ENCODE measurements at regions not wholly inside any gene's neighbourhood (a gene's known extent, or its start where the extent isn't known, plus 50 kb on each side); places are given as distances from the start of the nearest gene placed in this dataset.

DNA sequence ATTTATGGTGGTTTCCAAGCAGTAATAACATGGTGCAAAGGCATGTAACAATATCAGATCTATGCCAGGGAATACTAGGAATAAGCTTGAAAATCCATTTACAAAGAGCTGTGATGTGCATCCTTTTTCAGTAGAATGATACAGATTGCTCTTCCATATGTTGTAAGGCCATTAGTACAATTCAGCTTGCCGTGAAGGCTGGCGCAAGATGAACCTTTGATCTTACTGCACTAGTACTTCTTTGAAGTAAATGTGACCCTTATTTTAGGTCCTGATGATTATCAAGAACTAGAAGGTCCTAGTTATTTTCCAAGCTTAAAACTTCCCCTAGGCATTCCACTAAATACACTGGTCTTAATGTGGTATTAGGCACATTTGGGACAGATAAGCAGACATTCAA lies 210.1 kb upstream of the CD96 start:
- Histone ChIP-seq H3K9me3 (no peaks in the 10 kb centered on the region), H3K27ac (no peak overlapping the region), H3K27me3 (no peaks in the 10 kb centered on the region), H3K36me3 (no peaks in the 10 kb centered on the region), H3K4me1 (no peaks in the 10 kb centered on the region), H3K4me3 (no peak overlapping the region)
- TF ChIP-seq POLR2A (IDR thresholded peaks at IDR 0.05) (no peak), CTCF (IDR thresholded peaks at IDR 0.05) (no peak), POLR2AphosphoS5 (IDR thresholded peaks at IDR 0.05) (no peak), EP300 (IDR thresholded peaks at IDR 0.05) (no peak)
- 71 to 83% methylated on average over 2 of the region's 2 CpGs for WGBS, 2 donors (ENCODE audit: low coverage in 1 of 2)
- ATAC-seq, result no peak

GRCh38 chr3:111332488-111333080 lies 209.4 kb upstream of the CD96 start:
- no peaks in the 10 kb centered on the region for H3K36me3 ChIP-seq
- TF ChIP-seq POLR2A (IDR thresholded peaks at IDR 0.05) (no peak), CTCF (IDR thresholded peaks at IDR 0.05) (no peak), EP300 (IDR thresholded peaks at IDR 0.05) (no peak), POLR2AphosphoS5 (IDR thresholded peaks at IDR 0.05) (no peak)
- 94 to 96% methylated on average over 3 of the region's 3 CpGs for WGBS, 2 donors (ENCODE audit: low coverage in 1 of 2)
- ATAC-seq, result no peak
- no peak overlapping the region for H3K4me3 ChIP-seq
- no peaks in the 10 kb centered on the region for H3K4me1 ChIP-seq
- no peak overlapping the region for H3K27ac ChIP-seq
- H3K27me3 ChIP-seq, result no peaks in the 10 kb centered on the region
- H3K9me3 ChIP-seq, result no peaks in the 10 kb centered on the region

DNA sequence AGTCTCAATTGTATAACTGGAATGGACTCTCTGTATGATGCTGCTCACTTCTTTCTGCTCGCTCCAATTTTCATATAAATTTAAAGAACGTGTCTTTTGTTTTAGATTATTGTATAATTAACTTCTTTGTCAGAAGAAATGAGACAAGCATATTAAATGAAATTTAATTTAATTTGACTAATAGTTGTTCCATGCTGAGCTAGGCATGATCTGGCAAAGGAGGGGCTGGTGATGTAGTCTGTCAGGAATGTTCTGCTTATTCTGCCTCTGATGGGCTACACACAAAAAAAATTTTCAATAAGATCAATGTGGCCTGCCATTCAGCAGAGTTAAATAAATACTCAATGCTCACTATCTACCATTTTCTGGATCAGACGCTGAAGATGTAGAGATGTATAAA lies 208.4 kb upstream of the CD96 start:
- Histone ChIP-seq H3K4me1 (no peaks in the 10 kb centered on the region), H3K4me3 (no peak overlapping the region), H3K36me3 (no peaks in the 10 kb centered on the region), H3K27ac (no peak overlapping the region), H3K9me3 (no peaks in the 10 kb centered on the region), H3K27me3 (no peaks in the 10 kb centered on the region)
- ATAC-seq, result no peak
- 75 to 85% methylated on average over 3 of the region's 3 CpGs for WGBS, 2 donors (ENCODE audit: low coverage in 1 of 2)
- no peak for TF ChIP-seq POLR2A (IDR thresholded peaks at IDR 0.05)
- TF ChIP-seq CTCF (IDR thresholded peaks at IDR 0.05), result no peak
- TF ChIP-seq EP300 (IDR thresholded peaks at IDR 0.05), result no peak
- TF ChIP-seq POLR2AphosphoS5 (IDR thresholded peaks at IDR 0.05), result no peak

GRCh38 chr3:111335512-111336303 lies 206.3 kb upstream of the CD96 start:
- WGBS, 2 donors (ENCODE audit: low coverage in 1 of 2), result 93 to 97% methylated on average over 2 of the region's 2 CpGs
- Histone ChIP-seq H3K9me3 (peaks cover 0 to 2% (median 0%) of the 10 kb centered on the region in 3 donors), H3K4me3 (no peak overlapping the region), H3K36me3 (no peaks in the 10 kb centered on the region), H3K27ac (no peak overlapping the region), H3K27me3 (no peaks in the 10 kb centered on the region), H3K4me1 (no peaks in the 10 kb centered on the region)
- ATAC-seq, result no peak
- TF ChIP-seq CTCF (IDR thresholded peaks at IDR 0.05) (no peak), POLR2A (IDR thresholded peaks at IDR 0.05) (no peak), POLR2AphosphoS5 (IDR thresholded peaks at IDR 0.05) (no peak), EP300 (IDR thresholded peaks at IDR 0.05) (no peak)

DNA sequence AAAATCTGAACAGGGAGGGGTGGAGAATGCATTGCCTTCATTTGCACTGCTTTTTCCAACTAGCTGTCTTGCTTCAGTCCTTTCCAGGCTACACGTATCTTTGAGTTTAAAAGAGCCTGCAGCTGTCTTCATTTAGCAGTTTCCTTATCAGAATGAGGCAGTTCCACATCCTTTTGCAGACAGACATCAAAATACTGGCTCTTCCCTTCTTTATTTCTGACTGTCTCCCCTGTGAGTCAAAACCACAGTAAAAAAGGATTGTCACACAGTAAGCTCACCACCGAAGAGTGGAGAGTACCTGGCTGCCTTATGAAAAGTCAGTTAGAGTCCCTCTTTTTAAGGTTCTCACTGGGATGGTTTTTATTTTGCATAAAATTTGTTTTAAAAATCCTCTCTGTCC lies 205.5 kb upstream of the CD96 start:
- Histone ChIP-seq H3K27me3 (no peaks in the 10 kb centered on the region), H3K27ac (no peak overlapping the region), H3K36me3 (no peaks in the 10 kb centered on the region), H3K4me3 (no peak overlapping the region), H3K4me1 (no peaks in the 10 kb centered on the region), H3K9me3 (peaks cover 0 to 10% (median 0%) of the 10 kb centered on the region in 3 donors)
- 27 to 65% methylated on average over 2 of the region's 2 CpGs for WGBS, 2 donors (ENCODE audit: low coverage in 1 of 2)
- TF ChIP-seq POLR2A (IDR thresholded peaks at IDR 0.05) (no peak), POLR2AphosphoS5 (IDR thresholded peaks at IDR 0.05) (no peak), CTCF (IDR thresholded peaks at IDR 0.05) (no peak), EP300 (IDR thresholded peaks at IDR 0.05) (no peak)
- ATAC-seq, result no peak
